Gastroesophageal sphincter (tissue), 4 donors: ENCODE measurements at regions not wholly inside any gene's neighbourhood (a gene's known extent, or its start where the extent isn't known, plus 50 kb on each side); places are given as distances from the start of the nearest gene placed in this dataset.
"Not testable (repeated sequence)": the region's sequence is repeated elsewhere in the genome, so short reads cannot be mapped to it uniquely, and the experiment has no call there.

ENCODE experiments used
- ATAC-seq: fragments of 150-250 bp; one replicate; pipeline ENCODE4 v1.9.1; 2016; ENCODE audit warnings: mild to moderate bottlenecking, moderate library complexity
- H3K27ac ChIP-seq, 4 donors: fragments of 200-600 bp; sonication (generic) in 3 of 4; 1 replicate in 3 of 4; 2 replicates in 1 of 4; pipeline ENCODE4 v1.5.1; 2016 to 2019
- H3K27me3 ChIP-seq: fragments of 200-600 bp; sonication (generic); one replicate; pipeline ENCODE4 v1.5.1; 2019
- H3K36me3 ChIP-seq, 2 donors: fragments of 200-600 bp; sonication (generic); one replicate each; pipeline ENCODE4 v1.5.1; 2019; ENCODE audit warnings: control low read depth in 1 of 2
- H3K4me1 ChIP-seq, 3 donors: fragments of 200-600 bp; sonication (generic); 1 replicate in 2 of 3; 2 replicates in 1 of 3; pipeline ENCODE4 v1.5.1; 2016 to 2019; ENCODE audit warnings: control low read depth in 2 of 3
- H3K4me3 ChIP-seq, 2 donors: fragments of 200-600 bp; sonication (generic); one replicate each; pipeline ENCODE4 v1.5.1; 2019; ENCODE audit warnings: mild to moderate bottlenecking in 1 of 2, moderate library complexity in 1 of 2
- H3K9me3 ChIP-seq, 3 donors: fragments of 200-600 bp; sonication (generic); one replicate each; pipeline ENCODE4 v1.5.1; 2017 to 2019; ENCODE audit warnings: control low read depth in 2 of 3
- EP300 ChIP-seq: sonication (generic); formaldehyde crosslinking; IDR thresholded peaks from one replicate; pipeline ENCODE4 v1.6.1; 2017; ENCODE audit warnings: antibody characterized with exemption, mild to moderate bottlenecking
- POLR2A ChIP-seq, 2 donors: fragments of 450-650 bp; IDR thresholded peaks; one replicate each; pipeline ENCODE4 v1.6.1; 2017; ENCODE audit warnings: antibody characterized with exemption in 2 of 2, mild to moderate bottlenecking in 2 of 2, moderate library complexity in 1 of 2
- POLR2AphosphoS5 ChIP-seq: sonication (generic); formaldehyde crosslinking; IDR thresholded peaks from one replicate; pipeline ENCODE4 v1.6.1; 2017; ENCODE audit warnings: antibody characterized with exemption
- WGBS, 2 donors: methylation state at CpG; one replicate each; pipeline ENCODE4 v1.1.5; 2018; ENCODE audit warnings: low coverage in 1 of 2; 5-methylcytosine and 5-hydroxymethylcytosine counted together
- TF ChIP-seq, protein P1 (sequence below), 4 experiments: fragments of 200-600 bp in 2 of 4; fragments of 450-650 bp in 2 of 4; sonication (generic) in 1 of 4; IDR thresholded peaks; one replicate each; pipeline ENCODE4 v1.5.1; 2017 to 2019; ENCODE audit warnings: antibody characterized with exemption in 4 of 4, mild to moderate bottlenecking in 2 of 4, moderate library complexity in 2 of 4

DNA sequence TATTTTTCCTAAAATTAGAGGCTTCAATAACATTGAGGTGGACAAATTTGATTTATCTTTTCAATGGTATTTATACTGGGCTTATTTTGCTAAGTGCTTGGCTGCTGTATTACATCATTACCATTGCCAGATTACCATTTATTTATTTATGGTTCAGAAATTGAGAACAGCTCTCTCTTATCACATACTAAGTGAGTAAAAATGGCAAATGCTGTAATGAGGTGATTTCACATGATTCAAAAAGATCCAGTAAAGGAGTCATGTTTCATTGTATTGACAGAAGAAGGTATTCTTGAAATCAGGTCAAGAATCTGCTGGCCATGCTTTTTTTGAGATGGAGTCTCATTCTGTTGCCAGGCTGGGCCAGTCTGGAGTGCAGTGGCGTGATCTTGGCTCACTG, 322.6 kb downstream of the KIF20B start:
- no peak for ATAC-seq
- Histone ChIP-seq H3K36me3 (no peaks in the 10 kb centered on the region), H3K27me3 (no peaks in the 10 kb centered on the region), H3K27ac (no peak overlapping the region), H3K9me3 (no peaks in the 10 kb centered on the region), H3K4me3 (no peak overlapping the region), H3K4me1 (no peaks in the 10 kb centered on the region)
- TF ChIP-seq, protein P1, sequence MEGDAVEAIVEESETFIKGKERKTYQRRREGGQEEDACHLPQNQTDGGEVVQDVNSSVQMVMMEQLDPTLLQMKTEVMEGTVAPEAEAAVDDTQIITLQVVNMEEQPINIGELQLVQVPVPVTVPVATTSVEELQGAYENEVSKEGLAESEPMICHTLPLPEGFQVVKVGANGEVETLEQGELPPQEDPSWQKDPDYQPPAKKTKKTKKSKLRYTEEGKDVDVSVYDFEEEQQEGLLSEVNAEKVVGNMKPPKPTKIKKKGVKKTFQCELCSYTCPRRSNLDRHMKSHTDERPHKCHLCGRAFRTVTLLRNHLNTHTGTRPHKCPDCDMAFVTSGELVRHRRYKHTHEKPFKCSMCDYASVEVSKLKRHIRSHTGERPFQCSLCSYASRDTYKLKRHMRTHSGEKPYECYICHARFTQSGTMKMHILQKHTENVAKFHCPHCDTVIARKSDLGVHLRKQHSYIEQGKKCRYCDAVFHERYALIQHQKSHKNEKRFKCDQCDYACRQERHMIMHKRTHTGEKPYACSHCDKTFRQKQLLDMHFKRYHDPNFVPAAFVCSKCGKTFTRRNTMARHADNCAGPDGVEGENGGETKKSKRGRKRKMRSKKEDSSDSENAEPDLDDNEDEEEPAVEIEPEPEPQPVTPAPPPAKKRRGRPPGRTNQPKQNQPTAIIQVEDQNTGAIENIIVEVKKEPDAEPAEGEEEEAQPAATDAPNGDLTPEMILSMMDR (IDR thresholded peaks at IDR 0.05): no peak
- no peak for TF ChIP-seq POLR2AphosphoS5
- WGBS, 2 donors: 43% methylated on average over 1 of the region's 1 CpG; no CpG with 5 or more reads in 1 of the 2 donors

DNA sequence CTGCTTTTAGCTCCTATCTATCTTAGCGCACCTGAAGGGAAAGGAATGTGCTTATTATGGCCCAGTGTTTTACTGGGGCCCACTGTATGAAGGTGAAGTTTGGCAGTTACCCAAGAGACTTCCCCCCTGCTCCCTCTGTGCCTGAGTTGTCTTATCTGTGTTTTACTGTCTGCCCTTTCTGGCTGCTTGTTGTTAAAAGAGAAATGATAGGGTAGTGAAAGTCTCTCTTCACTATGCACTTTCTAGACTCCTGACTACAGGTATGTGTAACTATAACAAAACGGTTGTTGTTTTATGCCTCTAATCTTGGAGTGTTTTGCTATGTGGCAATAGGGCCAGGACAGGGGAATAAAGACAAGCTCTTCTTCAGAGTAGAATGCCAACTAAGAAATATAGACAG, 326.9 kb downstream of the KIF20B start:
- 50 to 69% methylated on average over 1 to 2 of the region's 2 CpGs for WGBS, 2 donors
- H3K9me3 ChIP-seq: no peaks in the 10 kb centered on the region
- H3K4me1 ChIP-seq: no peaks in the 10 kb centered on the region
- H3K27me3 ChIP-seq: no peaks in the 10 kb centered on the region
- no peak overlapping the region for H3K4me3 ChIP-seq
- no peak for ATAC-seq
- no peaks in the 10 kb centered on the region for H3K36me3 ChIP-seq
- no peak overlapping the region for H3K27ac ChIP-seq
- TF ChIP-seq, protein P1 (IDR thresholded peaks at IDR 0.05): no peak
- TF ChIP-seq POLR2AphosphoS5 (no peak), EP300 (no peak), POLR2A (IDR thresholded peaks at IDR 0.05) (no peak)

DNA sequence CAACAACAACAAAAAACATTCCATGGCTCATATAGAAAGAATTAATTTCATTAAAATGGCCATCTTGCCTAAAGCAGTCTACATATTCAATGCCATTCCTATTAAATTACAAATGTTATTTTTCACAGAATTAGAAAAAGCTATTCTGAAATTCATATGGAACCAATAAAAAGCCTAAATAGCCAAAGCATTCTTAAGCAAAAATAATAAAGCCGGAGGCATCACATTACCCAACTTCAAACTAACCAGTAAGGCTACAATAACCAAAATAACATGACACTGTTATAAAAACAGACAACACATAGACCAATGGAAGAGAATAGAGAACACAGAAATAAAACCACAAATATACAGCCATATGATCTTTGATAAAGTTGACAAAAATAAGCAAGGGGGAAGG, 330.4 kb downstream of the KIF20B start:
- no peak overlapping the region for H3K4me3 ChIP-seq
- no peaks in the 10 kb centered on the region for H3K4me1 ChIP-seq
- H3K27ac ChIP-seq: no peak overlapping the region
- H3K36me3 ChIP-seq: no peaks in the 10 kb centered on the region
- 80 to 88% methylated on average over 1 of the region's 1 CpG for WGBS, 2 donors
- no peaks in the 10 kb centered on the region for H3K9me3 ChIP-seq
- ATAC-seq: no peak
- no peaks in the 10 kb centered on the region for H3K27me3 ChIP-seq
- TF ChIP-seq POLR2A (IDR thresholded peaks at IDR 0.05) (no peak), POLR2AphosphoS5 (no peak), EP300 (no peak)
- TF ChIP-seq, protein P1 (IDR thresholded peaks at IDR 0.05): no peak

DNA sequence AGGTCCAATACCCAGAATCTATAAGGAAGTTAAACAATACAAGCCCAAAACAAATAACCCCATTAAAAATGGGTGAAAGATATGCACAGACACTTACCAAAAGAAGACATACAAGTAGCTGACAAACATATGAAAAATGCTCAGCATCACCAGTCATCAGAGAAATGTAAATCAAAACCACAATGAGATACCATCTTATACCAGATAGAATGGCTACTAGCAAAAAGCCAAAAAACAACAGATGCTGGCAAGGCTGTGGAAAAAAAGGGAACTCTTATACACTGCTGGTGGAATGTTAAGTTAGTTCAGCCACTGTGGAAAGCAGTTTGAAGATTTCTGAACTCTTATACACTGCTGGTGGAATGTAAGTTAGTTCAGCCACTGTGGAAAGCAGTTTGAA, 331.1 kb downstream of the KIF20B start:
- H3K9me3 ChIP-seq: no peaks in the 10 kb centered on the region
- no peak for ATAC-seq
- H3K4me1 ChIP-seq: no peaks in the 10 kb centered on the region
- H3K4me3 ChIP-seq: no peak overlapping the region
- TF ChIP-seq, protein P1 (IDR thresholded peaks at IDR 0.05): no peak
- TF ChIP-seq POLR2A (IDR thresholded peaks at IDR 0.05): no peak
- H3K27ac ChIP-seq: no peak overlapping the region
- H3K27me3 ChIP-seq: no peaks in the 10 kb centered on the region
- H3K36me3 ChIP-seq: no peaks in the 10 kb centered on the region

DNA sequence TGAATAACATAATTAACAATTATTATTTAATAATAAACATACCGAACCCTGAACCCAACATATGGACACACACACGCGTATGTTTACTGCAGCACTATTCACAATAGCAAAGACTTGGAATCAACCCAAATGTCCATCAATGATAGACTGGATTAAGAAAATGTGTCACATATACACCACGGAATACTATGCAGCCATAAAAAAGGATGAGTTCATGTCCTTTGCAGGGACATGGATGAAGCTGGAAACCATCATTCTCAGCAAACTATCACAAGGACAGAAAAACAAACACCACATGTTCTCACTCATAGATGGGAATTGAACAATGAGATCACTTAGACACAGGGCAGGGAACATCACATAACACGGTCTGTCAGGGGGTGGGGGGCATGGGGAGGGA, 333.5 kb downstream of the KIF20B start:
- H3K27ac ChIP-seq, H3K27me3 ChIP-seq, H3K36me3 ChIP-seq, H3K4me1 ChIP-seq, H3K4me3 ChIP-seq, ATAC-seq, H3K9me3 ChIP-seq: not testable (repeated sequence)
- WGBS, 2 donors: 87 to 95% methylated on average over 4 to 5 of the region's 5 CpGs

DNA sequence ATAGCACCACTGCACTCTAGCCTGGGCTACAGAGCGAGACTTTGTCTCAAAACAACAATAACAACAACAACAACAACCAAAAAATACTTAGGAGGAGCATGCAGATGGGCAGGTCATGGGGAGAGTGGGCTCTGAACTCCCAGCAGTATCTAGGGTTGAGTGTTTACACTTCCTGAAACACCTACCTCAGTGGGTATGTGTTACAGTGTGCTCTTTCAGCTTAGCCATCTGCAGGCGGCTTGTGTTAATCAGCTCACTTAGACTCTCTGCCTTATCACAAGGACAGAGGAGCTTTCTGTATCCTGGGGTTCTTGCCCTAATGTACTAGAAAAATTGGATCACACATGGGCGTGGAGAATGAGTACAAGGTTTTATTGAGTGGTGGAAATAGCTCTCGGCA, 340.2 kb downstream of the KIF20B start:
- Histone ChIP-seq H3K36me3 (no peaks in the 10 kb centered on the region), H3K4me3 (no peak overlapping the region), H3K4me1 (no peaks in the 10 kb centered on the region), H3K9me3 (no peaks in the 10 kb centered on the region), H3K27me3 (no peaks in the 10 kb centered on the region), H3K27ac (no peak overlapping the region)
- WGBS, 2 donors: 76 to 89% methylated on average over 3 to 4 of the region's 4 CpGs
- TF ChIP-seq EP300 (no peak), POLR2AphosphoS5 (no peak), POLR2A (IDR thresholded peaks at IDR 0.05) (no peak)
- TF ChIP-seq, protein P1 (IDR thresholded peaks at IDR 0.05): no peak
- ATAC-seq: no peak
